BLaER1 (cell line): ENCODE measurements at regions not wholly inside any gene's neighbourhood (a gene's known extent, or its start where the extent isn't known, plus 50 kb on each side); places are given as distances from the start of the nearest gene placed in this dataset.

Source experiments
- H3K27ac ChIP-seq: shearing (Covaris generic); formaldehyde crosslinking; 2 replicates; pipeline ENCODE4 v1.8.1; 2022
- H3K27me3 ChIP-seq: shearing (Covaris generic); formaldehyde crosslinking; 2 replicates; pipeline ENCODE4 v1.8.1; 2022
- H3K36me3 ChIP-seq: shearing (Covaris generic); formaldehyde crosslinking; 2 replicates; pipeline ENCODE4 v1.8.1; 2022
- H3K4me1 ChIP-seq: shearing (Covaris generic); formaldehyde crosslinking; 2 replicates; pipeline ENCODE4 v1.8.1; 2022
- H3K4me2 ChIP-seq: shearing (Covaris generic); formaldehyde crosslinking; 2 replicates; pipeline ENCODE4 v1.8.1; 2022
- H3K4me3 ChIP-seq: shearing (Covaris generic); formaldehyde crosslinking; 2 replicates; pipeline ENCODE4 v1.8.1; 2022
- H3K9ac ChIP-seq: shearing (Covaris generic); formaldehyde crosslinking; 2 replicates; pipeline ENCODE4 v1.8.1; 2022
- H3K9me3 ChIP-seq: shearing (Covaris generic); formaldehyde crosslinking; 2 replicates; pipeline ENCODE4 v1.8.1; 2022
- H4K20me1 ChIP-seq: shearing (Covaris generic); formaldehyde crosslinking; 2 replicates; pipeline ENCODE4 v1.8.1; 2022
- Cebpa-rat ChIP-seq: shearing (Covaris generic); IDR thresholded peaks from 2 replicates; pipeline ENCODE4 v1.8.1; 2022

DNA sequence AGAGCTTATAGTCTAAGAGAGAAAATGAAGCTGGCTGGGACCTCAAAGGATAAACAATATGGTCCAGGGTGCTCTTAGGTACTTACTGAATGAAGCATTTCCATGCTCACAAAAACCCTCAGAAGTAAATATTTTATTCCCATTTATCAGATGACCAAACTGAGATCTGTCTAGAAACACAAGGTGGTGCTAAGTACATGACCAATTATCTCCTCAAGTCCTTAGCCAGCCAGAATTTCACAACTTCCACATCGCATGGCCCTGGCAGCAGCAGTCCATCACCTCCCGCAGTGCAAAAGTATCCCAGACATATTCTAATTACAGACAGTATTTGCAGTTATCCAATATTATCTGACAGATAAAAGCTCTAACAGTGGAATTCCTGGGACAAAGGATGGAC lies 321.7 kb upstream of the PROX1 start:
- no peaks in the 10 kb centered on the region for H3K9me3 ChIP-seq
- peaks cover 10% of the 10 kb centered on the region for H3K4me1 ChIP-seq
- H4K20me1 ChIP-seq = no peaks in the 10 kb centered on the region
- no peak overlapping the region for H3K27ac ChIP-seq
- no peak overlapping the region for H3K4me2 ChIP-seq
- no peak for TF ChIP-seq Cebpa-rat
- no peak overlapping the region for H3K4me3 ChIP-seq
- no peaks in the 10 kb centered on the region for H3K27me3 ChIP-seq
- no peaks in the 10 kb centered on the region for H3K36me3 ChIP-seq
- H3K9ac ChIP-seq = no peak overlapping the region

GRCh38 chr1:213666922-213667321 lies 320.9 kb upstream of the PROX1 start:
- Histone ChIP-seq H3K4me2 (no peak overlapping the region), H3K36me3 (no peaks in the 10 kb centered on the region), H3K4me1 (peaks cover 10% of the 10 kb centered on the region), H3K9ac (no peak overlapping the region), H3K9me3 (no peaks in the 10 kb centered on the region), H3K4me3 (no peak overlapping the region), H3K27me3 (no peaks in the 10 kb centered on the region), H3K27ac (no peak overlapping the region), H4K20me1 (no peaks in the 10 kb centered on the region)
- no peak for TF ChIP-seq Cebpa-rat

- Histone ChIP-seq H3K9ac (no peak overlapping the region), H3K4me2 (no peak overlapping the region), H3K4me3 (no peak overlapping the region), H4K20me1 (no peaks in the 10 kb centered on the region), H3K36me3 (no peaks in the 10 kb centered on the region), H3K9me3 (no peaks in the 10 kb centered on the region), H3K27me3 (no peaks in the 10 kb centered on the region), H3K4me1 (peaks cover 10% of the 10 kb centered on the region), H3K27ac (no peak overlapping the region)
- TF ChIP-seq Cebpa-rat = no peak
Measured at GRCh38 chr1:213669512-213669911, 318.3 kb upstream of the PROX1 start.

GRCh38 chr1:213669964-213670691 lies 317.6 kb upstream of the PROX1 start:
- TF ChIP-seq Cebpa-rat = no peak

DNA sequence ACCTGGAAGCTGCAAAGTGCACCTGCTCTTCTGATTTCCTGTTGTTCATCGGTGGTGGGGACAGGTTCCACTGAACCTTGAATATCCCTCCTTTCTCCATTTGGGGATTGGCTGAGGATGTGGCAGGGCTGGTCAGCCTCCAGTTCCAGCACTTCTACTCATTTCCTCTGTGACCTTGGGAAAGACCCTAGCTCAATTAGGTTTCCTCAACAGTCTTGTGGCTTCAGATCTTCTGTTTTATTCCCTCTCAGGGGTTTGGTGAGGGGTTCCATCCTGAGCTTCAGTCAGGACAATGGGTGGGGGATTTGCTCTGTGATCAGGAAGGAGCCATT lies 317.1 kb upstream of the PROX1 start:
- Histone ChIP-seq H3K4me2 (peak overlapping the region; percentile 54), H3K4me1 (peaks cover 10% of the 10 kb centered on the region), H3K27ac (no peak overlapping the region), H3K27me3 (no peaks in the 10 kb centered on the region), H3K9ac (no peak overlapping the region), H3K4me3 (no peak overlapping the region), H4K20me1 (no peaks in the 10 kb centered on the region), H3K36me3 (no peaks in the 10 kb centered on the region), H3K9me3 (0 out of 2 replicates have a peak, but pooled peaks cover 5% of the 10 kb centered on the region)
- no peak for TF ChIP-seq Cebpa-rat

More at GRCh38 chr1:213669964-213670691, 317.6 kb upstream of the PROX1 start:
- Histone ChIP-seq H3K27me3 (no peaks in the 10 kb centered on the region), H3K9ac (no peak overlapping the region), H3K36me3 (no peaks in the 10 kb centered on the region), H3K9me3 (0 out of 2 replicates have a peak, but pooled peaks cover 5% of the 10 kb centered on the region), H3K27ac (no peak overlapping the region), H3K4me3 (no peak overlapping the region), H3K4me2 (peak overlapping the region; percentile 54), H4K20me1 (no peaks in the 10 kb centered on the region), H3K4me1 (peaks cover 10% of the 10 kb centered on the region)

DNA sequence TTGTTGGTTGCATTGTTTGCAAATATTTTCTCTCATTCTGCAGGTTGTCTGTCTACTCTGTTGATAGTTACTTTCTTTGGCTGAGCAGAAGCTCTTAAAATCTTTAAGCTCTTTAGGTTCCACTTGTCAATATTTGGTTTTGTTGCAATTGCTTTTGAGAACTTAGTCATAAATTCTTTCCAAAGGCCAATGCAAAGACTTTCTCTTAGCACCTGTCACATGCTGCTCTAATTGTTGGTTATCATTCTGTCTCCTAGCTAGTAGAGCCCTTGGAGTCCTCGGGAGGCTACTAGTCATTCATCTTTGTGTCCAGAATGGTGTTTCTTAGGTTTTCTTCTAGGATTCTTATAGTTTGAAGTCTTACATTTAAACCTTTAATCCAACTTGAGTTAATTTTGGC lies 312.7 kb upstream of the PROX1 start:
- Histone ChIP-seq H3K9ac (no peak overlapping the region), H3K4me3 (no peak overlapping the region), H3K9me3 (0 out of 2 replicates have a peak, but pooled peaks cover 5% of the 10 kb centered on the region), H3K4me2 (no peak overlapping the region), H3K27me3 (no peaks in the 10 kb centered on the region), H3K36me3 (no peaks in the 10 kb centered on the region), H3K27ac (no peak overlapping the region), H4K20me1 (no peaks in the 10 kb centered on the region), H3K4me1 (peaks cover 17% of the 10 kb centered on the region)
- no peak for TF ChIP-seq Cebpa-rat

DNA sequence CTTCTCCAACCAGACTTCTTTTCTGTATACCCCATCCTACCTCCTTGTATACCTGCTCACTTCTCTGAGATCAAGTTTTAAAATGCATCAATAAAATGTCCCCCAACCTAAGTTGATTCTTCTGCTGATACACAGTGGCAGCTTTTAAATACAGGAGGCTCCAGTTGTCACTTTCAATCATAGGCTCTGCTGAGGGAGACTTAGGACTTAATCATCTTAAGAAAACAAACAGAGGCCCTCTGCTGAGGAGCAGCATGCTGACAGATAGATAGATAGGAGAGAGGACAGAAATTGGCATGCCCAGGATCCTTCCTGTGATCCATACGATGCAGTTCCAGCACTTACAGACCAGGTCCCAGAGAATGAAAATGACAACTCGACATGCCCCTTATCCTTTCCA lies 311.0 kb upstream of the PROX1 start:
- Histone ChIP-seq H3K4me2 (no peak overlapping the region), H3K27ac (no peak overlapping the region), H4K20me1 (no peaks in the 10 kb centered on the region), H3K4me1 (peaks cover 9% of the 10 kb centered on the region), H3K9me3 (0 out of 2 replicates have a peak, but pooled peaks cover 5% of the 10 kb centered on the region), H3K4me3 (no peak overlapping the region), H3K9ac (no peak overlapping the region), H3K36me3 (no peaks in the 10 kb centered on the region), H3K27me3 (no peaks in the 10 kb centered on the region)
- TF ChIP-seq Cebpa-rat = no peak

GRCh38 chr1:213678348-213678747 lies 309.4 kb upstream of the PROX1 start:
- Histone ChIP-seq H3K27me3 (no peaks in the 10 kb centered on the region), H3K4me2 (peak overlapping the region; percentile 55), H4K20me1 (no peaks in the 10 kb centered on the region), H3K36me3 (no peaks in the 10 kb centered on the region), H3K27ac (no peak overlapping the region), H3K9ac (no peak overlapping the region), H3K9me3 (0 out of 2 replicates have a peak, but pooled peaks cover 5% of the 10 kb centered on the region), H3K4me1 (peaks cover 12% of the 10 kb centered on the region), H3K4me3 (no peak overlapping the region)
- no peak for TF ChIP-seq Cebpa-rat

- Histone ChIP-seq H3K27ac (no peak overlapping the region), H3K9me3 (0 out of 2 replicates have a peak, but pooled peaks cover 5% of the 10 kb centered on the region), H3K27me3 (no peaks in the 10 kb centered on the region), H3K4me3 (no peak overlapping the region), H4K20me1 (no peaks in the 10 kb centered on the region), H3K4me1 (peaks cover 16% of the 10 kb centered on the region), H3K36me3 (no peaks in the 10 kb centered on the region), H3K9ac (no peak overlapping the region), H3K4me2 (peak overlapping the region; percentile 55; the same call in 1 of the 2 replicates)
- no peak for TF ChIP-seq Cebpa-rat
Measured at GRCh38 chr1:213678753-213679152, 309.0 kb upstream of the PROX1 start.

DNA sequence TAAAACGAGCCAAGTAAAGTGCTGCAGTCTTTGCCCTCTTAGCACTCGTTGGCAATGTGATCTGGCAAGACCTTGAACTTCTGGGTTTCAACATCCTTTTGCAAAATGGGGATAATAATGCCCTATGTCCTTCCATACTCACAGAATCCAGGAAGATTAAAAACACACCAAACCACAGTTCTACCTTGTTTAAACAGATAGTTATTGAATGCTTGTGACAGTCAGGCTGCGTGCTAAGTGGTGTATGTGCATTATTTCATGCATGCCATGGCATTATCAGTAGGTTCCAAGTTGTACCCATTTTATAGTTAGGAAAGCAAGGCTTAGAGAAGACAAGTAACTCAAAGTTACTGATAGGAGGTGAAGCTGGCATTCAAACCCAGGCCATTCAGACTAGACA lies 308.6 kb upstream of the PROX1 start:
- Histone ChIP-seq H3K4me2 (no peak overlapping the region), H3K9ac (no peak overlapping the region), H3K4me1 (peaks cover 16% of the 10 kb centered on the region), H3K27me3 (no peaks in the 10 kb centered on the region), H4K20me1 (no peaks in the 10 kb centered on the region), H3K36me3 (no peaks in the 10 kb centered on the region), H3K4me3 (no peak overlapping the region), H3K27ac (no peak overlapping the region), H3K9me3 (0 out of 2 replicates have a peak, but pooled peaks cover 5% of the 10 kb centered on the region)
- TF ChIP-seq Cebpa-rat = no peak
